Mesenchymal stem cell (in vitro differentiated cells and primary cell): ENCODE measurements at regions not wholly inside any gene's neighbourhood (a gene's known extent, or its start where the extent isn't known, plus 50 kb on each side); places are given as distances from the start of the nearest gene placed in this dataset.

Source experiments
- DNase-seq: peaks from one replicate; pipeline ENCODE4 v3.0.0-alpha.2; 2013
- H2AFZ ChIP-seq: one replicate; pipeline ENCODE4 v1.6.1; 2013; ENCODE audit warnings: low read depth, mild to moderate bottlenecking, control low read depth, inconsistent platforms, low read length, moderate library complexity
- H2AK5ac ChIP-seq: 2 replicates; pipeline ENCODE4 v1.6.1; 2013; ENCODE audit warnings: low read length, moderate library complexity, mild to moderate bottlenecking, inconsistent platforms; ENCODE audit not compliant: severe bottlenecking
- H2BK120ac ChIP-seq: one replicate; pipeline ENCODE4 v1.6.1; 2013; ENCODE audit warnings: low read depth, mild to moderate bottlenecking, inconsistent platforms, low read length, moderate library complexity
- H2BK12ac ChIP-seq, 2 experiments: one replicate each; pipeline ENCODE4 v1.6.1; 2013; ENCODE audit warnings: inconsistent platforms in 2 of 2, low read length in 2 of 2, mild to moderate bottlenecking in 2 of 2, moderate library complexity in 2 of 2, control low read depth in 1 of 2
- H2BK15ac ChIP-seq: one replicate; pipeline ENCODE4 v1.6.1; 2013; ENCODE audit warnings: mild to moderate bottlenecking, low read depth, inconsistent platforms; ENCODE audit not compliant: poor library complexity, severe bottlenecking
- H2BK5ac ChIP-seq: 2 replicates; pipeline ENCODE4 v1.6.1; 2013; ENCODE audit warnings: low read depth, mild to moderate bottlenecking, low read length, control low read depth, inconsistent platforms; ENCODE audit not compliant: poor library complexity, severe bottlenecking
- H3K14ac ChIP-seq, 2 experiments: one replicate each; pipeline ENCODE4 v1.6.1; 2013; ENCODE audit warnings: inconsistent platforms in 2 of 2, low read length in 2 of 2, control low read depth in 1 of 2, mild to moderate bottlenecking in 1 of 2, moderate library complexity in 1 of 2
- H3K18ac ChIP-seq, 2 experiments: one replicate each; pipeline ENCODE4 v1.6.1; 2013; ENCODE audit warnings: inconsistent platforms in 2 of 2, low read length in 2 of 2, control low read depth in 1 of 2, low read depth in 1 of 2, mild to moderate bottlenecking in 1 of 2
- H3K23ac ChIP-seq, 2 experiments: one replicate each; pipeline ENCODE4 v1.6.1; 2013; ENCODE audit warnings: inconsistent platforms in 2 of 2, low read length in 2 of 2, mild to moderate bottlenecking in 2 of 2, moderate library complexity in 2 of 2, control low read depth in 1 of 2
- H3K27ac ChIP-seq: 2 replicates; pipeline ENCODE4 v1.5.1; 2013; ENCODE audit warnings: mild to moderate bottlenecking, moderate library complexity, low read length, control low read depth, inconsistent platforms; ENCODE audit not compliant: poor library complexity, severe bottlenecking
- H3K27me3 ChIP-seq, 2 experiments: 2 replicates each; pipeline versions ENCODE4 v1.6.1 to v1.7.0; 2013; ENCODE audit warnings: low read length in 2 of 2, mild to moderate bottlenecking in 2 of 2, moderate library complexity in 2 of 2, control low read depth in 1 of 2, inconsistent platforms in 1 of 2; ENCODE audit not compliant: control insufficient read depth in 1 of 2, insufficient read depth in 1 of 2
- H3K36me3 ChIP-seq, 2 experiments: 2 replicates each; pipeline versions ENCODE4 v1.6.1 to v1.7.0; 2013; ENCODE audit warnings: low read length in 2 of 2, control low read depth in 1 of 2, inconsistent platforms in 1 of 2, low read depth in 1 of 2, mild to moderate bottlenecking in 1 of 2; ENCODE audit not compliant: insufficient read depth in 2 of 2, control insufficient read depth in 1 of 2
- H3K4ac ChIP-seq, 2 experiments: one replicate each; pipeline ENCODE4 v1.6.1; 2013; ENCODE audit warnings: inconsistent platforms in 2 of 2, low read length in 2 of 2, mild to moderate bottlenecking in 2 of 2, moderate library complexity in 2 of 2, control low read depth in 1 of 2, low read depth in 1 of 2
- H3K4me1 ChIP-seq: 2 replicates; pipeline ENCODE4 v1.6.1; 2013; ENCODE audit warnings: low read depth, low read length, control low read depth; ENCODE audit not compliant: control insufficient read depth, insufficient read depth
- H3K4me2 ChIP-seq: 2 replicates; pipeline ENCODE4 v1.6.1; 2013; ENCODE audit warnings: low read length, mild to moderate bottlenecking, inconsistent platforms; ENCODE audit not compliant: poor library complexity, severe bottlenecking
- H3K4me3 ChIP-seq, 2 experiments: 2 replicates each; pipeline versions ENCODE4 v1.5.1 to v1.7.0; 2013; ENCODE audit warnings: low read length in 2 of 2, mild to moderate bottlenecking in 2 of 2, control low read depth in 1 of 2, low read depth in 1 of 2; ENCODE audit not compliant: insufficient read depth in 1 of 2
- H3K79me1 ChIP-seq: replicated peaks from 2 replicates; pipeline ENCODE4 v1.6.1; 2013; ENCODE audit warnings: mild to moderate bottlenecking, control low read depth, low read length, inconsistent platforms; ENCODE audit not compliant: poor library complexity, severe bottlenecking
- H3K9ac ChIP-seq: 2 replicates; pipeline ENCODE4 v1.7.0; 2013; ENCODE audit warnings: mild to moderate bottlenecking, low read length, moderate library complexity
- H3K9me3 ChIP-seq: 2 replicates; pipeline ENCODE4 v1.7.0; 2013; ENCODE audit warnings: mild to moderate bottlenecking, low read length; ENCODE audit not compliant: control insufficient read depth
- H4K8ac ChIP-seq: one replicate; pipeline ENCODE4 v1.6.1; 2013; ENCODE audit warnings: inconsistent platforms, mild to moderate bottlenecking, low read length, moderate library complexity
- H4K91ac ChIP-seq: one replicate; pipeline ENCODE4 v1.6.1; 2013; ENCODE audit warnings: mild to moderate bottlenecking, low read length, inconsistent platforms
- WGBS: methylation state at CpG from one replicate; pipeline ENCODE4 v1.1.7; 2013; ENCODE audit warnings: mixed read lengths; 5-methylcytosine and 5-hydroxymethylcytosine counted together

GRCh38 chr2:34126279-34126678 lies 527.2 kb upstream of the FAM98A start:
- no peak overlapping the region for H3K23ac ChIP-seq
- H2BK5ac ChIP-seq, result no peak overlapping the region
- H3K14ac ChIP-seq, result no peak overlapping the region
- H3K18ac ChIP-seq, result no peak overlapping the region
- no peak overlapping the region for H2BK15ac ChIP-seq
- WGBS, result 97% methylated on average over 3 of the region's 4 CpGs
- H3K4me2 ChIP-seq, result no peak overlapping the region
- no peaks in the 10 kb centered on the region for H3K4me1 ChIP-seq
- H3K4me3 ChIP-seq, result no peak overlapping the region
- no peaks in the 10 kb centered on the region for H3K79me1 ChIP-seq
- H2AFZ ChIP-seq, result no peak overlapping the region
- H4K8ac ChIP-seq, result no peak overlapping the region
- no peak overlapping the region for H3K9ac ChIP-seq
- no peak overlapping the region for H3K27ac ChIP-seq
- no peak overlapping the region for H2BK120ac ChIP-seq
- no peak overlapping the region for H2AK5ac ChIP-seq
- no peaks in the 10 kb centered on the region for H3K27me3 ChIP-seq
- no peak for DNase-seq
- no peak overlapping the region for H4K91ac ChIP-seq
- peaks cover 4% of the 10 kb centered on the region for H3K9me3 ChIP-seq
- H3K4ac ChIP-seq, result no peak overlapping the region
- no peak overlapping the region for H2BK12ac ChIP-seq
- no peaks in the 10 kb centered on the region for H3K36me3 ChIP-seq

- Histone ChIP-seq H4K8ac (no peak overlapping the region), H3K27me3 (no peaks in the 10 kb centered on the region), H2BK15ac (no peak overlapping the region), H4K91ac (no peak overlapping the region), H3K9ac (no peak overlapping the region), H2AFZ (no peak overlapping the region), H3K23ac (no peak overlapping the region), H2AK5ac (no peak overlapping the region), H2BK120ac (no peak overlapping the region), H3K9me3 (peaks cover 4% of the 10 kb centered on the region), H3K27ac (peak overlapping the region; percentile 81), H2BK5ac (peak overlapping the region; percentile 66), H3K4ac (no peak overlapping the region), H3K4me1 (no peaks in the 10 kb centered on the region), H3K79me1 (no peaks in the 10 kb centered on the region), H3K14ac (no peak overlapping the region), H2BK12ac (no peak overlapping the region), H3K36me3 (no peaks in the 10 kb centered on the region), H3K4me3 (no peak overlapping the region), H3K18ac (no peak overlapping the region), H3K4me2 (no peak overlapping the region)
- WGBS, result 61% methylated on average over 6 of the region's 7 CpGs
- no peak for DNase-seq
Measured at GRCh38 chr2:34123996-34124785, 525.1 kb upstream of the FAM98A start.

DNA sequence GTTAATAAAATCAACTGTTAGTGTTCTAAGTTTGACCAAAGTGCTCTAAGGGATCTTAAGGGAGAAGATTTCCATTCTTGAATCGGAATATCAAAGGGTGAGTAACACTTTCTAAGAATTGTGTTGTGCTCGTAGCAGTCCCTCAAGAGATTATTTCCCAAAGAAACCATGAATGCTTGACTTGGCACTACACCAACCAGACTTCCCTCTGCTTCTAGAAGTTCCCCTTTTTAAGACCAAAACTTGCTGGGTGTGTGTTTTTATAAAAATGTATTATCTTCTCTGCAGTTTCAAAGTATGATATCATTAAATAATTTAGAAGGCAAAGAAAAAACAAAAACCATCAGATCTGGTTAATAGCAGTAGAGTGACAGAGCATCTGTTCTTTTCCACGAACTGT lies 522.0 kb upstream of the FAM98A start:
- Histone ChIP-seq H3K9me3 (peaks cover 4% of the 10 kb centered on the region), H3K14ac (no peak overlapping the region), H3K18ac (no peak overlapping the region), H4K8ac (no peak overlapping the region), H3K4me2 (no peak overlapping the region), H2BK12ac (no peak overlapping the region), H2BK15ac (no peak overlapping the region), H2AFZ (no peak overlapping the region), H4K91ac (no peak overlapping the region), H3K36me3 (no peaks in the 10 kb centered on the region), H2BK120ac (no peak overlapping the region), H3K4me1 (no peaks in the 10 kb centered on the region), H2BK5ac (no peak overlapping the region), H3K4me3 (no peak overlapping the region), H3K23ac (no peak overlapping the region), H2AK5ac (no peak overlapping the region), H3K9ac (no peak overlapping the region), H3K79me1 (no peaks in the 10 kb centered on the region), H3K27ac (no peak overlapping the region), H3K4ac (no peak overlapping the region), H3K27me3 (no peaks in the 10 kb centered on the region)
- WGBS, result 67% methylated on average over 3 of the region's 3 CpGs
- DNase-seq, result no peak

DNA sequence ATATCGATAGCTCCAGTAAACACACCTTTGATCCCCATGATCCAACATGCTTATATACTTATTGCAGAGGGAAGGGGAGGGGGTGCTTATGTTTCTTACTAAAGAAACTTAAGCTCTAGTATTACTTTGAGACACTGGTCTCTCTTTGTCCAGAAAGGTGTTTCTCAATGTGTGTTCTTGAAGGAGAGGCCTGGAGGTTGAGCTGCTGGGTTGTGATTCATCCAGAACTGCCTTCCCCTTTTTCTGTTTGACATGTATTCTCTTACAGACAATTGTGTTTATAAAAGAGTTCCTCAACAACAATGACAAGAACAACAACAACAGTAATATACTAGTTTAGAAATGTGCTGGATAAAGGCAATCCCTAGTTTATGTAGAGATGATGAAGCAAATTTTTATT lies 516.0 kb upstream of the FAM98A start:
- Histone ChIP-seq H3K14ac (no peak overlapping the region), H4K91ac (no peak overlapping the region), H3K36me3 (no peaks in the 10 kb centered on the region), H3K9ac (no peak overlapping the region), H3K27ac (no peak overlapping the region), H2BK5ac (no peak overlapping the region), H2BK15ac (no peak overlapping the region), H2AK5ac (no peak overlapping the region), H2BK120ac (no peak overlapping the region), H2AFZ (no peak overlapping the region), H3K79me1 (no peaks in the 10 kb centered on the region), H3K4me1 (no peaks in the 10 kb centered on the region), H3K27me3 (no peaks in the 10 kb centered on the region), H2BK12ac (no peak overlapping the region), H3K9me3 (no peaks in the 10 kb centered on the region), H3K18ac (no peak overlapping the region), H3K4me3 (no peak overlapping the region), H3K4me2 (no peak overlapping the region), H3K23ac (no peak overlapping the region), H3K4ac (no peak overlapping the region), H4K8ac (no peak overlapping the region)
- DNase-seq, result no peak
- no CpG with 5 or more reads among the region's 1 CpG for WGBS
